Thyroid gland (tissue), 4 donors: ENCODE measurements at regions not wholly inside any gene's neighbourhood (a gene's known extent, or its start where the extent isn't known, plus 50 kb on each side); places are given as distances from the start of the nearest gene placed in this dataset.
"Not testable (repeated sequence)": the region's sequence is repeated elsewhere in the genome, so short reads cannot be mapped to it uniquely, and the experiment has no call there.

Experiments
- DNase-seq, 2 donors: peaks; one replicate each; pipeline ENCODE4 v3.0.0-alpha.2; 2019
- H3K27ac ChIP-seq, 3 donors: fragments of 200-600 bp; sonication (generic); 1 replicate in 2 of 3; 2 replicates in 1 of 3; pipeline ENCODE4 v1.5.1; 2016 to 2019; ENCODE audit warnings: mild to moderate bottlenecking in 1 of 3, moderate library complexity in 1 of 3
- H3K27me3 ChIP-seq: fragments of 200-600 bp; sonication (generic); one replicate; pipeline ENCODE4 v1.5.1; 2019
- H3K36me3 ChIP-seq, 2 donors: fragments of 200-600 bp; sonication (generic); one replicate each; pipeline ENCODE4 v1.5.1; 2016 to 2019
- H3K4me1 ChIP-seq, 2 donors: fragments of 200-600 bp; sonication (generic); one replicate each; pipeline ENCODE4 v1.5.1; 2017 to 2019
- H3K4me3 ChIP-seq, 3 donors: fragments of 200-600 bp; sonication (generic); replicated peaks in 1 of 3; 1 replicate in 2 of 3; 2 replicates in 1 of 3; pipeline ENCODE4 v1.5.1; 2016; ENCODE audit warnings: mild to moderate bottlenecking in 1 of 3
- H3K9me3 ChIP-seq: fragments of 200-600 bp; sonication (generic); one replicate; pipeline ENCODE4 v1.5.1; 2017
- CTCF ChIP-seq, 6 experiments: fragments of 200-600 bp in 3 of 6; fragments of 450-650 bp in 3 of 6; sonication (generic) in 3 of 6; IDR thresholded peaks; one replicate each; pipeline ENCODE4 v1.5.1; 2016 to 2019; ENCODE audit warnings: antibody characterized with exemption in 6 of 6, mild to moderate bottlenecking in 2 of 6, inconsistent platforms in 1 of 6, moderate library complexity in 1 of 6
- POLR2A ChIP-seq, 2 donors: fragments of 450-650 bp; IDR thresholded peaks; one replicate each; pipeline ENCODE4 v1.6.1; 2017; ENCODE audit warnings: antibody characterized with exemption in 2 of 2, mild to moderate bottlenecking in 2 of 2, moderate library complexity in 1 of 2
- WGBS, 2 donors: methylation state at CpG; one replicate each; pipeline ENCODE4 v1.1.5; 2017; 5-methylcytosine and 5-hydroxymethylcytosine counted together
- intact Hi-C: fragments of 100-400 bp; cut with DNase I; formaldehyde crosslinking; loops from one replicate; pipeline ENCODE4 v1.15.1; 2023

GRCh38 chrX:1093586-1094421, 118.6 kb downstream of the CRLF2 start:
- no peak overlapping the region for H3K27ac ChIP-seq
- H3K36me3 ChIP-seq: no peaks in the 10 kb centered on the region
- 62 to 64% methylated on average over 26 of the region's 26 CpGs for WGBS, 2 donors
- intact Hi-C loops: no loop called here
- no peak for DNase-seq
- no peak for TF ChIP-seq POLR2A (IDR thresholded peaks at IDR 0.05)
- no peak for TF ChIP-seq CTCF (IDR thresholded peaks at IDR 0.05)
- no peaks in the 10 kb centered on the region for H3K27me3 ChIP-seq
- H3K4me3 ChIP-seq: no peak overlapping the region
- no peaks in the 10 kb centered on the region for H3K4me1 ChIP-seq
- no peaks in the 10 kb centered on the region for H3K9me3 ChIP-seq

GRCh38 chrX:1093121-1093520, 119.3 kb downstream of the CRLF2 start:
- Histone ChIP-seq H3K27ac (no peak overlapping the region), H3K27me3 (no peaks in the 10 kb centered on the region), H3K9me3 (no peaks in the 10 kb centered on the region), H3K4me3 (no peak overlapping the region), H3K36me3 (no peaks in the 10 kb centered on the region), H3K4me1 (no peaks in the 10 kb centered on the region)
- intact Hi-C loops: no loop called here
- WGBS, 2 donors: 50 to 51% methylated on average over 14 of the region's 14 CpGs
- DNase-seq: no peak
- TF ChIP-seq CTCF (IDR thresholded peaks at IDR 0.05): no peak
- no peak for TF ChIP-seq POLR2A (IDR thresholded peaks at IDR 0.05)

GRCh38 chrX:1086444-1087409, 125.7 kb downstream of the CRLF2 start:
- Histone ChIP-seq H3K27me3 (no peaks in the 10 kb centered on the region), H3K4me1 (no peaks in the 10 kb centered on the region), H3K4me3 (no peak overlapping the region), H3K9me3 (no peaks in the 10 kb centered on the region), H3K36me3 (no peaks in the 10 kb centered on the region), H3K27ac (no peak overlapping the region)
- intact Hi-C loops: no loop called here
- WGBS, 2 donors: 66 to 73% methylated on average over 9 of the region's 9 CpGs
- TF ChIP-seq CTCF (IDR thresholded peaks at IDR 0.05) (no peak), POLR2A (IDR thresholded peaks at IDR 0.05) (no peak)
- no peak for DNase-seq

GRCh38 chrX:1085871-1086270, 126.6 kb downstream of the CRLF2 start:
- H3K9me3 ChIP-seq, H3K27me3 ChIP-seq, DNase-seq, intact Hi-C loops, H3K36me3 ChIP-seq, H3K4me1 ChIP-seq, H3K27ac ChIP-seq, H3K4me3 ChIP-seq: not testable (repeated sequence)
- WGBS, 2 donors: 79 to 81% methylated on average over 2 of the region's 2 CpGs

GRCh38 chrX:1084689-1085088, 127.8 kb downstream of the CRLF2 start:
- intact Hi-C loops: no loop called here
- Histone ChIP-seq H3K4me1 (no peaks in the 10 kb centered on the region), H3K27me3 (no peaks in the 10 kb centered on the region), H3K27ac (no peak overlapping the region), H3K36me3 (no peaks in the 10 kb centered on the region), H3K9me3 (no peaks in the 10 kb centered on the region), H3K4me3 (no peak overlapping the region)
- DNase-seq: no peak
- 87 to 91% methylated on average over 6 of the region's 6 CpGs for WGBS, 2 donors
- TF ChIP-seq POLR2A (IDR thresholded peaks at IDR 0.05) (no peak), CTCF (IDR thresholded peaks at IDR 0.05) (no peak)
